H9 (cell line): ENCODE measurements at regions not wholly inside any gene's neighbourhood (a gene's known extent, or its start where the extent isn't known, plus 50 kb on each side); places are given as distances from the start of the nearest gene placed in this dataset.

Experiments used
- DNase-seq: peaks from one replicate; pipeline ENCODE4 v3.0.0-alpha.2; 2017
- H2AFZ ChIP-seq: one replicate; pipeline ENCODE4 v1.6.1; 2013; ENCODE audit warnings: mild to moderate bottlenecking, low read length, control low read depth, moderate library complexity
- H2AK5ac ChIP-seq: 2 replicates; pipeline ENCODE4 v1.6.1; 2013; ENCODE audit warnings: low read length, control low read depth, mixed read lengths; ENCODE audit not compliant: insufficient read length
- H2BK120ac ChIP-seq: one replicate; pipeline ENCODE4 v1.6.1; 2013; ENCODE audit warnings: low read depth, mild to moderate bottlenecking, low read length, control low read depth, inconsistent platforms; ENCODE audit not compliant: poor library complexity, severe bottlenecking
- H2BK12ac ChIP-seq: 2 replicates; pipeline ENCODE4 v1.6.1; 2013; ENCODE audit warnings: low read length, control low read depth, mixed read lengths, low read depth; ENCODE audit not compliant: insufficient read length
- H2BK15ac ChIP-seq: 2 replicates; pipeline ENCODE4 v1.6.1; 2013; ENCODE audit warnings: low read depth, low read length, control low read depth
- H2BK20ac ChIP-seq: one replicate; pipeline ENCODE4 v1.6.1; 2013; ENCODE audit warnings: low read depth, mild to moderate bottlenecking, low read length, control low read depth, inconsistent platforms; ENCODE audit not compliant: poor library complexity, severe bottlenecking
- H2BK5ac ChIP-seq: 2 replicates; pipeline ENCODE4 v1.6.1; 2013; ENCODE audit warnings: low read length, control low read depth, mixed read lengths; ENCODE audit not compliant: insufficient read length
- H3K14ac ChIP-seq: 2 replicates; pipeline ENCODE4 v1.6.1; 2013; ENCODE audit warnings: low read length, control low read depth; ENCODE audit not compliant: insufficient read depth
- H3K18ac ChIP-seq: 2 replicates; pipeline ENCODE4 v1.6.1; 2013; ENCODE audit warnings: low read depth, mild to moderate bottlenecking, mixed read lengths, low read length, control low read depth; ENCODE audit not compliant: insufficient read length
- H3K23ac ChIP-seq: 2 replicates; pipeline ENCODE4 v1.6.1; 2013; ENCODE audit warnings: low read length, control low read depth, mixed read lengths, low read depth; ENCODE audit not compliant: insufficient read length
- H3K23me2 ChIP-seq: 2 replicates; pipeline ENCODE4 v1.6.1; 2013; ENCODE audit warnings: low read depth, mild to moderate bottlenecking, mixed read lengths, low read length, control low read depth; ENCODE audit not compliant: insufficient read length, poor library complexity, severe bottlenecking
- H3K27ac ChIP-seq: 2 replicates; pipeline ENCODE4 v1.5.1; 2013; ENCODE audit warnings: low read length, control low read depth, mixed read lengths, low read depth; ENCODE audit not compliant: insufficient read length
- H3K27me3 ChIP-seq: 2 replicates; pipeline ENCODE4 v1.6.1; 2013; ENCODE audit warnings: low read length, control low read depth, inconsistent platforms; ENCODE audit not compliant: insufficient read depth
- H3K4ac ChIP-seq: 2 replicates; pipeline ENCODE4 v1.6.1; 2013; ENCODE audit warnings: low read depth, mild to moderate bottlenecking, control low read depth, inconsistent platforms, low read length, moderate library complexity
- H3K4me1 ChIP-seq: 2 replicates; pipeline ENCODE4 v1.6.1; 2013; ENCODE audit warnings: low read length, control low read depth, inconsistent platforms; ENCODE audit not compliant: insufficient read depth
- H3K4me2 ChIP-seq: 2 replicates; pipeline ENCODE4 v1.6.1; 2013; ENCODE audit warnings: low read length, control low read depth, mixed read lengths; ENCODE audit not compliant: insufficient read length, insufficient read depth
- H3K56ac ChIP-seq: 2 replicates; pipeline ENCODE4 v1.6.1; 2013; ENCODE audit warnings: low read depth, mild to moderate bottlenecking, mixed read lengths, low read length, control low read depth; ENCODE audit not compliant: insufficient read length
- H3K79me1 ChIP-seq: 2 replicates; pipeline ENCODE4 v1.6.1; 2013; ENCODE audit warnings: low read depth, mild to moderate bottlenecking, moderate library complexity, low read length, control low read depth, inconsistent platforms; ENCODE audit not compliant: insufficient read depth, poor library complexity, severe bottlenecking
- H3K79me2 ChIP-seq: 2 replicates; pipeline ENCODE4 v1.6.1; 2013; ENCODE audit warnings: low read length, control low read depth, inconsistent platforms; ENCODE audit not compliant: insufficient read depth
- H3K9ac ChIP-seq: 2 replicates; pipeline ENCODE4 v1.6.1; 2013; ENCODE audit warnings: low read length, control low read depth, mixed read lengths; ENCODE audit not compliant: insufficient read length; ENCODE audit errors: extremely low read depth
- H3K9me3 ChIP-seq: one replicate; pipeline ENCODE4 v1.6.1; 2013; ENCODE audit warnings: low read depth, low read length, inconsistent platforms; ENCODE audit not compliant: control insufficient read depth
- H3T11ph ChIP-seq: one replicate; pipeline ENCODE4 v1.6.1; 2013; ENCODE audit warnings: mild to moderate bottlenecking, low read length, control low read depth, inconsistent platforms
- H4K20me1 ChIP-seq: one replicate; pipeline ENCODE4 v1.6.1; 2013; ENCODE audit not compliant: control insufficient read depth, insufficient read length, insufficient read depth
- H4K5ac ChIP-seq: 2 replicates; pipeline ENCODE4 v1.6.1; 2013; ENCODE audit warnings: low read depth, mild to moderate bottlenecking, mixed read lengths, low read length, control low read depth; ENCODE audit not compliant: insufficient read length
- H4K8ac ChIP-seq: replicated peaks from 2 replicates; pipeline ENCODE4 v1.6.1; 2013; ENCODE audit warnings: low read length, control low read depth, mixed read lengths, low read depth; ENCODE audit not compliant: insufficient read length
- H4K91ac ChIP-seq: 2 replicates; pipeline ENCODE4 v1.6.1; 2013; ENCODE audit warnings: low read depth, mild to moderate bottlenecking, moderate library complexity, mixed read lengths, low read length, control low read depth; ENCODE audit not compliant: insufficient read length
- H3K27ac Mint-ChIP-seq, 3 experiments: 2 replicates in 2 of 3; 3 replicates in 1 of 3; pipeline ENCODE4 v1.8.0; 2020 to 2021; ENCODE audit warnings: mixed read lengths in 3 of 3, mild to moderate bottlenecking in 1 of 3, moderate library complexity in 1 of 3
- H3K27me3 Mint-ChIP-seq: 2 replicates; pipeline ENCODE4 v1.8.0; 2021; ENCODE audit warnings: low read depth, mild to moderate bottlenecking, moderate library complexity, mixed read lengths
- H3K36me3 Mint-ChIP-seq, 3 experiments: 2 replicates in 2 of 3; 3 replicates in 1 of 3; pipeline ENCODE4 v1.8.0; 2020 to 2021; ENCODE audit warnings: low read depth in 3 of 3, mixed read lengths in 3 of 3; ENCODE audit not compliant: insufficient read depth in 1 of 3
- H3K4me1 Mint-ChIP-seq, 2 experiments: 2 replicates each; pipeline ENCODE4 v1.8.0; 2020; ENCODE audit warnings: mixed read lengths in 2 of 2
- H3K4me3 Mint-ChIP-seq, 2 experiments: 2 replicates in 1 of 2; 3 replicates in 1 of 2; pipeline ENCODE4 v1.8.0; 2020 to 2021; ENCODE audit warnings: mild to moderate bottlenecking in 2 of 2, mixed read lengths in 2 of 2, moderate library complexity in 1 of 2
- H3K9me3 Mint-ChIP-seq, 2 experiments: 2 replicates in 1 of 2; 3 replicates in 1 of 2; pipeline ENCODE4 v1.8.0; 2020; ENCODE audit warnings: mild to moderate bottlenecking in 2 of 2, mixed read lengths in 2 of 2, moderate library complexity in 1 of 2
- CTCF ChIP-seq: fragments of 200-600 bp; sonication (generic); conservative IDR thresholded peaks from 3 replicates; pipeline ENCODE4 v1.8.0; 2021; ENCODE audit warnings: antibody characterized with exemption, mild to moderate bottlenecking
- WGBS: extraction: QIAGEN DNeasy Blood & Tissue Kit; methylation state at CpG from one replicate; pipeline ENCODE4 v1.1.7; 2013; ENCODE audit warnings: missing lambda C conversion rate, low lambda C conversion rate, mixed read lengths; ENCODE audit not compliant: insufficient read length; ENCODE audit errors: extremely low coverage; 5-methylcytosine and 5-hydroxymethylcytosine counted together

- no peak overlapping the region for H2BK15ac ChIP-seq
- peak overlapping the region in 1 of 3 experiments; percentile 68; a peak in 3 of 7 replicates for H3K27ac Mint-ChIP-seq
- H3K4me1 Mint-ChIP-seq = peaks cover 25 to 30% of the 10 kb centered on the region in 2 experiments
Observed at GRCh38 chr15:26323566-26323965, 449.3 kb downstream of the GABRB3 start.

More at GRCh38 chr15:26323566-26323965, 449.3 kb downstream of the GABRB3 start:
- Histone ChIP-seq H4K20me1 (no peaks in the 10 kb centered on the region), H2BK120ac (no peak overlapping the region), H3K9ac (no peak overlapping the region), H4K91ac (peak overlapping the region; percentile 78), H3K27me3 (no peaks in the 10 kb centered on the region), H3K9me3 (peaks cover 10% of the 10 kb centered on the region), H3K79me2 (no peaks in the 10 kb centered on the region), H3K14ac (no peak overlapping the region), H3K18ac (peak overlapping the region; percentile 72), H2AFZ (no peak overlapping the region), H3K23me2 (peaks cover 3% of the 10 kb centered on the region), H3K4ac (no peak overlapping the region), H3K4me2 (no peak overlapping the region), H2BK5ac (no peak overlapping the region), H3K27ac (no peak overlapping the region), H2BK20ac (no peak overlapping the region), H4K5ac (no peak overlapping the region), H3T11ph (peak overlapping the region; percentile 83), H3K23ac (no peak overlapping the region), H3K4me1 (peaks cover 3% of the 10 kb centered on the region), H3K79me1 (no peaks in the 10 kb centered on the region), H4K8ac (no peak overlapping the region), H3K56ac (no peak overlapping the region), H2BK12ac (peak overlapping the region; percentile 63), H2AK5ac (peak overlapping the region; percentile 52)
- no peak for TF ChIP-seq CTCF
- no peak for DNase-seq
- WGBS = no CpG with 5 or more reads among the region's 4 CpGs
- peaks cover 15 to 32% (median 23%) of the 10 kb centered on the region in 3 experiments; a peak in 6 of 7 replicates for H3K36me3 Mint-ChIP-seq
- H3K4me3 Mint-ChIP-seq = no peak overlapping the region
- H3K9me3 Mint-ChIP-seq = peaks cover 22 to 33% of the 10 kb centered on the region in 2 experiments
- no peaks in the 10 kb centered on the region for H3K27me3 Mint-ChIP-seq
